ENCODE measurements at regions not wholly inside any gene's neighbourhood (a gene's known extent, or its start where the extent isn't known, plus 50 kb on each side); places are given as distances from the start of the nearest gene placed in this dataset.

GRCh38 chr13:81800433-81800832 lies 1459.5 kb upstream of the SPRY2 start:
- DNase-seq (ENCODE audit: low read depth in 1 of 2, low spot score in 1 of 2): no peak
- TF ChIP-seq POLR2AphosphoS5 (IDR thresholded peaks at IDR 0.05; ENCODE audit: low read depth) (no peak), SPI1 (IDR thresholded peaks at IDR 0.05; ENCODE audit: borderline replicate concordance, low read depth) (no peak), CTCF (IDR thresholded peaks at IDR 0.05; ENCODE audit: insufficient read depth, low read length) (no peak), REST (IDR thresholded peaks at IDR 0.05; ENCODE audit: insufficient replicate concordance, low read depth) (no peak), GABPA (IDR thresholded peaks at IDR 0.05; ENCODE audit: low read depth) (no peak)
- no peak overlapping the region for H3K27ac ChIP-seq (replicated peaks)
- H3K4me3 ChIP-seq (replicated peaks; ENCODE audit: insufficient read depth, low read length): no peak overlapping the region
- no peaks in the 10 kb centered on the region for H3K27me3 ChIP-seq (ENCODE audit: insufficient read depth, poor library complexity, severe bottlenecking)

- Histone ChIP-seq H3K27me3 (ENCODE audit: insufficient read depth, poor library complexity, severe bottlenecking) (no peaks in the 10 kb centered on the region), H3K27ac (replicated peaks) (no peak overlapping the region), H3K4me3 (replicated peaks; ENCODE audit: insufficient read depth, low read length) (no peak overlapping the region)
- DNase-seq (ENCODE audit: low read depth in 1 of 2, low spot score in 1 of 2): no peak
- TF ChIP-seq GABPA (IDR thresholded peaks at IDR 0.05; ENCODE audit: low read depth): no peak
- no peak for TF ChIP-seq REST (IDR thresholded peaks at IDR 0.05; ENCODE audit: insufficient replicate concordance, low read depth)
- TF ChIP-seq SPI1 (IDR thresholded peaks at IDR 0.05; ENCODE audit: borderline replicate concordance, low read depth): no peak
- TF ChIP-seq POLR2AphosphoS5 (IDR thresholded peaks at IDR 0.05; ENCODE audit: low read depth): no peak
- TF ChIP-seq CTCF (IDR thresholded peaks at IDR 0.05; ENCODE audit: insufficient read depth, low read length): no peak
Observed at GRCh38 chr13:81795710-81796109, 1454.8 kb upstream of the SPRY2 start.

GRCh38 chr13:81791641-81792040 lies 1450.7 kb upstream of the SPRY2 start:
- Histone ChIP-seq H3K27me3 (ENCODE audit: insufficient read depth, poor library complexity, severe bottlenecking) (no peaks in the 10 kb centered on the region), H3K27ac (replicated peaks) (no peak overlapping the region), H3K4me3 (replicated peaks; ENCODE audit: insufficient read depth, low read length) (no peak overlapping the region)
- TF ChIP-seq POLR2AphosphoS5 (IDR thresholded peaks at IDR 0.05; ENCODE audit: low read depth): no peak
- no peak for TF ChIP-seq SPI1 (IDR thresholded peaks at IDR 0.05; ENCODE audit: borderline replicate concordance, low read depth)
- TF ChIP-seq REST (IDR thresholded peaks at IDR 0.05; ENCODE audit: insufficient replicate concordance, low read depth): no peak
- TF ChIP-seq GABPA (IDR thresholded peaks at IDR 0.05; ENCODE audit: low read depth): no peak
- no peak for TF ChIP-seq CTCF (IDR thresholded peaks at IDR 0.05; ENCODE audit: insufficient read depth, low read length)
- no peak for DNase-seq (ENCODE audit: low read depth in 1 of 2, low spot score in 1 of 2)

Data from HL-60 (cell line).